ENCODE measurements at regions not wholly inside any gene's neighbourhood (a gene's known extent, or its start where the extent isn't known, plus 50 kb on each side); places are given as distances from the start of the nearest gene placed in this dataset.

GRCh38 chr15:69988541-69989225 is 109.0 kb downstream of the TLE3 start:
- no peak for ATAC-seq
- no peak for DNase-seq (ENCODE audit: low spot score)

- DNase-seq (ENCODE audit: low spot score) (no peak), ATAC-seq (no peak)
Measured at GRCh38 chr15:69990566-69991421, 106.9 kb downstream of the TLE3 start.

- no peak for ATAC-seq
Measured at GRCh38 chr15:69991551-69991980, 106.2 kb downstream of the TLE3 start.

GRCh38 chr15:69992348-69992747 is 105.4 kb downstream of the TLE3 start:
- DNase-seq (ENCODE audit: low spot score) (no peak), ATAC-seq (no peak)

More at GRCh38 chr15:69991551-69991980, 106.2 kb downstream of the TLE3 start:
- no peak for DNase-seq (ENCODE audit: low spot score)

GRCh38 chr15:69994429-69995205 is 103.1 kb downstream of the TLE3 start:
- no peak for ATAC-seq
- no peak for DNase-seq (ENCODE audit: low spot score)

- ATAC-seq, result peak; percentile 48
- no peak for DNase-seq (ENCODE audit: low spot score)
Measured at GRCh38 chr15:69996321-69997160, 101.2 kb downstream of the TLE3 start.

- peak; percentile 57 for DNase-seq (ENCODE audit: low spot score)
Measured at GRCh38 chr15:69997161-69997485, 100.6 kb downstream of the TLE3 start.

More at GRCh38 chr15:69997161-69997485, 100.6 kb downstream of the TLE3 start:
- peak; percentile 81 for ATAC-seq

Data from left lobe of liver (tissue), 2 donors.